ENCODE measurements at regions not wholly inside any gene's neighbourhood (a gene's known extent, or its start where the extent isn't known, plus 50 kb on each side); places are given as distances from the start of the nearest gene placed in this dataset.

- no peak overlapping the region for H3K23ac ChIP-seq (ENCODE audit: insufficient read length, low read depth, low read length)
- H2BK20ac ChIP-seq (ENCODE audit: low read depth, low read length, poor library complexity, severe bottlenecking) = no peak overlapping the region
- DNase-seq = no peak
- no peaks in the 10 kb centered on the region for H3K79me2 ChIP-seq (ENCODE audit: insufficient read depth, low read length)
- H3K9me3 Mint-ChIP-seq = no peaks in the 10 kb centered on the region
- WGBS (ENCODE audit: extremely low coverage, insufficient read length, low lambda C conversion rate) = no CpG with 5 or more reads among the region's 2 CpGs
- H3K9me3 ChIP-seq (ENCODE audit: control insufficient read depth, low read depth, low read length) = no peaks in the 10 kb centered on the region
- TF ChIP-seq, protein P1, sequence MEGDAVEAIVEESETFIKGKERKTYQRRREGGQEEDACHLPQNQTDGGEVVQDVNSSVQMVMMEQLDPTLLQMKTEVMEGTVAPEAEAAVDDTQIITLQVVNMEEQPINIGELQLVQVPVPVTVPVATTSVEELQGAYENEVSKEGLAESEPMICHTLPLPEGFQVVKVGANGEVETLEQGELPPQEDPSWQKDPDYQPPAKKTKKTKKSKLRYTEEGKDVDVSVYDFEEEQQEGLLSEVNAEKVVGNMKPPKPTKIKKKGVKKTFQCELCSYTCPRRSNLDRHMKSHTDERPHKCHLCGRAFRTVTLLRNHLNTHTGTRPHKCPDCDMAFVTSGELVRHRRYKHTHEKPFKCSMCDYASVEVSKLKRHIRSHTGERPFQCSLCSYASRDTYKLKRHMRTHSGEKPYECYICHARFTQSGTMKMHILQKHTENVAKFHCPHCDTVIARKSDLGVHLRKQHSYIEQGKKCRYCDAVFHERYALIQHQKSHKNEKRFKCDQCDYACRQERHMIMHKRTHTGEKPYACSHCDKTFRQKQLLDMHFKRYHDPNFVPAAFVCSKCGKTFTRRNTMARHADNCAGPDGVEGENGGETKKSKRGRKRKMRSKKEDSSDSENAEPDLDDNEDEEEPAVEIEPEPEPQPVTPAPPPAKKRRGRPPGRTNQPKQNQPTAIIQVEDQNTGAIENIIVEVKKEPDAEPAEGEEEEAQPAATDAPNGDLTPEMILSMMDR (conservative IDR thresholded peaks at IDR 0.05) = no peak
- no peaks in the 10 kb centered on the region for H3K23me2 ChIP-seq (ENCODE audit: insufficient read length, low read depth, low read length, poor library complexity, severe bottlenecking)
- H3K4me1 Mint-ChIP-seq = peaks cover 11% of the 10 kb centered on the region in 2 experiments
- H3K4me3 Mint-ChIP-seq = no peak overlapping the region; a peak in 1 of 5 replicates
- H3K9ac ChIP-seq (ENCODE audit: extremely low read depth, insufficient read length, low read length) = no peak overlapping the region
- H2AFZ ChIP-seq (ENCODE audit: low read length) = no peak overlapping the region
- no peak overlapping the region for H3K27ac ChIP-seq (ENCODE audit: insufficient read length, low read depth, low read length)
- no peaks in the 10 kb centered on the region for H3K27me3 ChIP-seq (ENCODE audit: insufficient read depth, low read length)
- no peak overlapping the region for H2BK15ac ChIP-seq (ENCODE audit: low read depth, low read length)
- no peak overlapping the region for H4K91ac ChIP-seq (ENCODE audit: insufficient read length, low read depth, low read length)
- no peak overlapping the region for H3K18ac ChIP-seq (ENCODE audit: insufficient read length, low read depth, low read length)
- no peak overlapping the region for H4K8ac ChIP-seq (replicated peaks; ENCODE audit: insufficient read length, low read depth, low read length)
- H4K5ac ChIP-seq (ENCODE audit: insufficient read length, low read depth, low read length) = no peak overlapping the region
- H3K27me3 Mint-ChIP-seq (ENCODE audit: low read depth) = no peaks in the 10 kb centered on the region
- H3K4ac ChIP-seq (ENCODE audit: low read depth, low read length) = no peak overlapping the region
- H3K36me3 Mint-ChIP-seq (ENCODE audit: insufficient read depth in 1 of 3, low read depth in 3 of 3) = no peaks in the 10 kb centered on the region; a peak in 1 of 7 replicates
- no peak overlapping the region for H3K14ac ChIP-seq (ENCODE audit: insufficient read depth, low read length)
- no peak overlapping the region for H2AK5ac ChIP-seq (ENCODE audit: insufficient read length, low read length)
- no peak overlapping the region for H2BK5ac ChIP-seq (ENCODE audit: insufficient read length, low read length)
- H3K4me2 ChIP-seq (ENCODE audit: insufficient read depth, insufficient read length, low read length) = no peak overlapping the region
- no peaks in the 10 kb centered on the region for H3K79me1 ChIP-seq (ENCODE audit: insufficient read depth, low read depth, low read length, poor library complexity, severe bottlenecking)
- no peaks in the 10 kb centered on the region for H4K20me1 ChIP-seq (ENCODE audit: control insufficient read depth, insufficient read depth, insufficient read length)
- no peak overlapping the region for H2BK12ac ChIP-seq (ENCODE audit: insufficient read length, low read depth, low read length)
- H2BK120ac ChIP-seq (ENCODE audit: low read depth, low read length, poor library complexity, severe bottlenecking) = no peak overlapping the region
- H3K56ac ChIP-seq (ENCODE audit: insufficient read length, low read depth, low read length) = no peak overlapping the region
- no peak overlapping the region for H3T11ph ChIP-seq (ENCODE audit: low read length)
- no peaks in the 10 kb centered on the region for H3K4me1 ChIP-seq (ENCODE audit: insufficient read depth, low read length)
- H3K27ac Mint-ChIP-seq = no peak overlapping the region
Observed at GRCh38 chr1:76769911-76770310, 97.4 kb upstream of the ST6GALNAC5 start.
